H1 (cell line): ENCODE measurements at regions not wholly inside any gene's neighbourhood (a gene's known extent, or its start where the extent isn't known, plus 50 kb on each side); places are given as distances from the start of the nearest gene placed in this dataset.

Experiments used
- CBX8 ChIP-seq: fragments of 300-800, 300-1000 bp; sonication (generic); IDR thresholded peaks from 2 replicates; pipeline ENCODE4 v1.7.1; 2016; ENCODE audit warnings: low read depth, low read length, borderline replicate concordance
- CEBPB ChIP-seq: IDR thresholded peaks from 2 replicates; pipeline ENCODE4 v1.6.1; 2012; ENCODE audit warnings: low read depth, low read length
- CHD1 ChIP-seq: IDR thresholded peaks from 2 replicates; pipeline ENCODE4 v1.6.1; 2012; ENCODE audit warnings: low read depth, low read length, improper control_type of control experiment
- CTCF ChIP-seq, 3 experiments: IDR thresholded peaks; 1 replicate in 2 of 3; 2 replicates in 1 of 3; pipeline versions ENCODE4 v1.5.1 to v1.6.1; 2011; ENCODE audit warnings: low read length in 3 of 3, mild to moderate bottlenecking in 3 of 3, inconsistent platforms in 2 of 3, low read depth in 1 of 3, moderate library complexity in 1 of 3; ENCODE audit not compliant: insufficient read depth in 1 of 3; ENCODE audit errors: control extremely low read depth in 1 of 3
- EP300 ChIP-seq, 2 experiments: IDR thresholded peaks; 1 replicate in 1 of 2; 2 replicates in 1 of 2; pipeline ENCODE4 v1.6.1; 2011 to 2012; ENCODE audit warnings: low read depth in 2 of 2, low read length in 2 of 2, mild to moderate bottlenecking in 2 of 2, borderline replicate concordance in 1 of 2, inconsistent platforms in 1 of 2, moderate library complexity in 1 of 2
- JUND ChIP-seq: IDR thresholded peaks from 2 replicates; pipeline ENCODE4 v1.6.1; 2011; ENCODE audit warnings: mild to moderate bottlenecking, improper control_type of control experiment, low read length
- POLR2A ChIP-seq, 2 experiments: IDR thresholded peaks; 1 replicate in 1 of 2; 2 replicates in 1 of 2; pipeline ENCODE4 v1.6.1; 2011; ENCODE audit warnings: low read depth in 2 of 2, low read length in 2 of 2, mild to moderate bottlenecking in 2 of 2; ENCODE audit errors: control extremely low read depth in 1 of 2
- POLR2AphosphoS5 ChIP-seq: IDR thresholded peaks from 2 replicates; pipeline ENCODE4 v1.6.1; 2011; ENCODE audit warnings: low read depth, low read length
- RAD21 ChIP-seq, 2 experiments: IDR thresholded peaks in 1 of 2; conservative IDR thresholded peaks in 1 of 2; 2 replicates each; pipeline ENCODE4 v1.6.1; 2011; ENCODE audit warnings: low read depth in 2 of 2, low read length in 2 of 2, improper control_type of control experiment in 1 of 2, inconsistent platforms in 1 of 2, mild to moderate bottlenecking in 1 of 2, moderate library complexity in 1 of 2
- SIX5 ChIP-seq: IDR thresholded peaks from 2 replicates; pipeline ENCODE4 v1.6.1; 2011; ENCODE audit warnings: mild to moderate bottlenecking, low read depth, low read length
- SP4 ChIP-seq: IDR thresholded peaks from 2 replicates; pipeline ENCODE4 v1.6.1; 2012; ENCODE audit warnings: low read length, inconsistent platforms
- ZNF274 ChIP-seq: IDR thresholded peaks from 2 replicates; pipeline ENCODE4 v1.7.0; 2012; ENCODE audit warnings: low read length, borderline replicate concordance; ENCODE audit errors: extremely low read depth

DNA sequence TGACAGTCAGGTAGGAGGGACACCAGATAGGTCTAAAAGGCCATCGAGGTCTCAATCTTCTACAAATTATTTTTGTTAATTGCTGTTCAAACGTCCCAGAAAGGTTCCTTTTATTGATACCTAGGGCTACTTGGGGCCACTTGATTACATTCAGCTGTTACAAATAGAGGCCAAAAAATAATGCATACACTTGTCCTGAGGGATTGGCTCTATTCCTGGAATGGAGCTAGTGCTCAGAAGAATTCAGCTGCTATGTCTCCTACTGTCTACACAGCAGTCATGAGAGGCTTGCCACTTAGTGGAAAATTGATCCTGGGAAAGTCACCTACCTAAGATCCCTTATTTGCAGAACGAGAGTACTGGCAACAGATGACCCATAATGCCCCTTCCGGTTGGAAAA lies 498.3 kb downstream of the ADGRL2 start:
- TF ChIP-seq CTCF (IDR thresholded peaks at IDR 0.05; ENCODE audit: control extremely low read depth in 1 of 3, insufficient read depth in 1 of 3, low read depth in 1 of 3, low read length in 3 of 3) (no peak), ZNF274 (no peak), POLR2A (IDR thresholded peaks at IDR 0.05; ENCODE audit: control extremely low read depth in 1 of 2, low read depth in 2 of 2, low read length in 2 of 2) (no peak), SP4 (no peak), RAD21 (IDR thresholded peaks at IDR 0.05 in 1 of 2, conservative IDR thresholded peaks at IDR 0.05 in 1 of 2; ENCODE audit: low read depth in 2 of 2, low read length in 2 of 2) (no peak), CEBPB (no peak), CHD1 (no peak), POLR2AphosphoS5 (no peak), CBX8 (no peak), EP300 (IDR thresholded peaks at IDR 0.05; ENCODE audit: borderline replicate concordance in 1 of 2, low read depth in 2 of 2, low read length in 2 of 2) (no peak), SIX5 (no peak), JUND (no peak)
